HepG2 (cell line): ENCODE measurements at regions not wholly inside any gene's neighbourhood (a gene's known extent, or its start where the extent isn't known, plus 50 kb on each side); places are given as distances from the start of the nearest gene placed in this dataset.

Experiments
- ATAC-seq: fragments of 200-7000 bp; cut with Tn5 transposase; 3 replicates; pipeline ENCODE4 v1.9.1; 2020; ENCODE audit warnings: mild to moderate bottlenecking, moderate library complexity
- BruUV-seq: library from RNA; stranded (reverse); fragments of 400-500 nt; replicated peaks from 2 replicates; lab custom pipeline; 2021; lab: Mats Ljungman, UMichigan
- CTCF ChIA-PET: fragments of 300-600 bp; formaldehyde crosslinking; extraction: SDS; loops from one replicate; lab custom pipeline; 2021; ENCODE audit warnings: low total read pairs, inconsistent platforms, low intra/inter-chr PET ratio; lab: Yijun Ruan, JAX
- POLR2A ChIA-PET: fragments of 350-600 bp; sonication (Branson Sonifier 250); formaldehyde crosslinking; loops from one replicate; lab custom pipeline; 2020; ENCODE audit warnings: antibody characterized with exemption, inconsistent platforms; lab: Yijun Ruan, JAX
- DNase-seq: peaks from one replicate; pipeline ENCODE4 v3.0.0-alpha.2; 2015; ENCODE audit warnings: low spot score
- FAIRE-seq: peaks from 3 replicates; lab custom pipeline; 2011; peaks lifted over from hg19 to GRCh38; lab: Jason Lieb, UNC
- H2AFZ ChIP-seq: one replicate; pipeline ENCODE4 v1.6.1; 2011; ENCODE audit warnings: low read length, inconsistent platforms
- H3K27ac ChIP-seq: fragments of 300-600 bp; 3 replicates; pipeline ENCODE4 v1.8.0; 2011; ENCODE audit warnings: mixed run types, mild to moderate bottlenecking, mixed read lengths, low read length, inconsistent platforms; ENCODE audit not compliant: insufficient read depth; ENCODE audit errors: extremely low read length
- H3K27me3 ChIP-seq, 2 experiments: fragments of 200-600 bp in 1 of 2; 2 replicates in 1 of 2; 3 replicates in 1 of 2; pipeline versions ENCODE4 v1.6.0 to v1.8.0; 2011; ENCODE audit warnings: low read length in 2 of 2, mild to moderate bottlenecking in 2 of 2, moderate library complexity in 2 of 2, inconsistent platforms in 1 of 2; ENCODE audit not compliant: insufficient read depth in 2 of 2, control insufficient read depth in 1 of 2
- H3K36me3 ChIP-seq, 2 experiments: fragments of 200-600 bp in 1 of 2; replicated peaks in 1 of 2; 2 replicates in 1 of 2; 3 replicates in 1 of 2; pipeline versions ENCODE4 v1.5.1 to v1.8.0; 2011; ENCODE audit warnings: low read length in 2 of 2, inconsistent platforms in 1 of 2; ENCODE audit not compliant: insufficient read depth in 2 of 2, control insufficient read depth in 1 of 2
- H3K4me1 ChIP-seq: 2 replicates; pipeline ENCODE4 v1.5.1; 2012; ENCODE audit warnings: low read length, inconsistent platforms; ENCODE audit not compliant: insufficient read depth
- H3K4me2 ChIP-seq: 2 replicates; pipeline ENCODE4 v1.6.0; 2011; ENCODE audit warnings: low read depth, low read length, inconsistent platforms
- H3K4me3 ChIP-seq, 3 experiments: fragments of 200-600 bp in 1 of 3; sonication (generic), shearing (Covaris generic) in 1 of 3; replicated peaks in 1 of 3; 2 replicates each; pipeline ENCODE4 v1.5.1; 2011 to 2016; ENCODE audit warnings: low read length in 3 of 3, inconsistent platforms in 2 of 3, low read depth in 2 of 3, mild to moderate bottlenecking in 2 of 3, control low read depth in 1 of 3, mixed read lengths in 1 of 3; ENCODE audit not compliant: insufficient read depth in 1 of 3
- H3K79me2 ChIP-seq: one replicate; pipeline ENCODE4 v1.6.1; 2011; ENCODE audit warnings: low read length, inconsistent platforms; ENCODE audit not compliant: insufficient read depth
- H3K9ac ChIP-seq: 2 replicates; pipeline ENCODE4 v1.6.0; 2011; ENCODE audit warnings: mild to moderate bottlenecking, low read depth, low read length, inconsistent platforms; ENCODE audit not compliant: insufficient read depth
- H3K9me3 ChIP-seq: 2 replicates; pipeline ENCODE4 v1.5.1; 2012; ENCODE audit warnings: mild to moderate bottlenecking, low read length
- H4K20me1 ChIP-seq: 2 replicates; pipeline ENCODE4 v1.6.0; 2011; ENCODE audit warnings: inconsistent platforms, mild to moderate bottlenecking, low read length, moderate library complexity; ENCODE audit not compliant: insufficient read depth
- GATA4 ChIP-seq: sonication (generic); IDR thresholded peaks from 2 replicates; pipeline ENCODE4 v1.6.1; 2016; ENCODE audit warnings: antibody characterized with exemption, low read depth, borderline replicate concordance
- SMC3 ChIP-seq: IDR thresholded peaks from 2 replicates; pipeline ENCODE4 v1.6.1; 2011; ENCODE audit warnings: low read length, improper control_type of control experiment
- STAG1 ChIP-seq: sonication (generic); formaldehyde crosslinking; IDR thresholded peaks from 2 replicates; pipeline ENCODE4 v1.4.0; 2020; ENCODE audit warnings: missing genetic modification reagents
- ZNF253 ChIP-seq: sonication (generic); formaldehyde crosslinking; IDR thresholded peaks from 2 replicates; pipeline ENCODE4 v1.8.0; 2022; ENCODE audit warnings: mild to moderate bottlenecking, missing genetic modification reagents, borderline replicate concordance
- WGBS: methylation state at CpG from one replicate; pipeline ENCODE4 v1.1.6; 2017; ENCODE audit warnings: low lambda C conversion rate; 5-methylcytosine and 5-hydroxymethylcytosine counted together
- in situ Hi-C: cut with HindIII; loops from 2 replicates; pipeline ENCODE4 v1.10.0; 2017; ENCODE audit warnings: low pct_unique_long_range_greater_than_20kb; ENCODE audit not compliant: extremely low pct_ligation_motif_present
- intact Hi-C: fragments of 100-400 bp; cut with micrococcal nuclease; formaldehyde crosslinking; loops from one replicate; pipeline ENCODE4 v1.10.0; 2022; ENCODE audit not compliant: unreplicated experiment
- TF ChIP-seq, protein P1 (sequence below): sonication (generic); formaldehyde crosslinking; IDR thresholded peaks from 2 replicates; pipeline ENCODE4 v1.5.0; 2020; ENCODE audit warnings: mild to moderate bottlenecking, missing genetic modification reagents, moderate library complexity

DNA sequence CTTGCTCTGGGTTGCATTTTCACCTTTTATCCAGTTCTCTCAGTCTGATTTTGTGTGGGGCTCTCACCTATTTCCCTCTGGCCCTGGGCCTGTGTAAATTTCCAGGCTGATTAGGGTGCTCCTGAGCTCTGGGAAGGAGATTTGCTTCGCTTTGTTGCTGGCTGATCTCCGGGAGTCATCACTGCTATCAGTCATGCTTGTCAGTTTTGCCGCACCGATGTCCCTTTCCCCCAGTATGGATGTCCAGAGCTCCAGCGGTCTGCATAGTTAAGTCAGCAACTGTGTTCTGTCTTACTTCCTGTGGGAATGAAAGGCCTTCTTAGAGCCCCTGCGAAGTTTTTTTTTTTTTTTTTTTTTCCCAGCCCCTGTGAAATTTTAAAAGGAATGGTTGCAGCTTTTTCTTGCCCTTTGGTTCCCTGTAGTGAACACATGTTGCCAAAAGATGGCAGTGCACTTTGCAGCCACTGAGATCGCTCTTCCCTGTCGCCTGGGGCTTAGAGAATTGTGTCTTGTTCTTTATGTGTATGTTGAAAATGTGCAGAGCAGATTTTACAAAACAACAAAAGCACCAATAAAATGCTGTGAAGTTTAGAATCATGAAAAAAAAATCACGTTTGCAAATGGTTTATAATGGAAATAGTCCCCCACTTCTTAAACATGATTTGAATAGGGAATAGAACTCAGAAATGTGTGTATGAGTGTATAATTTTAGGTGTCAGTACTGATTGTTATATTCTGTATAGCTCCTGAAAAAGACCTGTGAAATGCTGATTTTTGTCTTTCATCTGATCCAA, 109.1 kb upstream of the SLC4A4 start:
- TF ChIP-seq STAG1 (CRISPR knock-in tag) (peak; percentile 61), GATA4 (no peak), ZNF253 (CRISPR knock-in tag) (no peak), SMC3 (peak; percentile 31; the same call in 1 of the 2 replicates)
- TF ChIP-seq, protein P1, sequence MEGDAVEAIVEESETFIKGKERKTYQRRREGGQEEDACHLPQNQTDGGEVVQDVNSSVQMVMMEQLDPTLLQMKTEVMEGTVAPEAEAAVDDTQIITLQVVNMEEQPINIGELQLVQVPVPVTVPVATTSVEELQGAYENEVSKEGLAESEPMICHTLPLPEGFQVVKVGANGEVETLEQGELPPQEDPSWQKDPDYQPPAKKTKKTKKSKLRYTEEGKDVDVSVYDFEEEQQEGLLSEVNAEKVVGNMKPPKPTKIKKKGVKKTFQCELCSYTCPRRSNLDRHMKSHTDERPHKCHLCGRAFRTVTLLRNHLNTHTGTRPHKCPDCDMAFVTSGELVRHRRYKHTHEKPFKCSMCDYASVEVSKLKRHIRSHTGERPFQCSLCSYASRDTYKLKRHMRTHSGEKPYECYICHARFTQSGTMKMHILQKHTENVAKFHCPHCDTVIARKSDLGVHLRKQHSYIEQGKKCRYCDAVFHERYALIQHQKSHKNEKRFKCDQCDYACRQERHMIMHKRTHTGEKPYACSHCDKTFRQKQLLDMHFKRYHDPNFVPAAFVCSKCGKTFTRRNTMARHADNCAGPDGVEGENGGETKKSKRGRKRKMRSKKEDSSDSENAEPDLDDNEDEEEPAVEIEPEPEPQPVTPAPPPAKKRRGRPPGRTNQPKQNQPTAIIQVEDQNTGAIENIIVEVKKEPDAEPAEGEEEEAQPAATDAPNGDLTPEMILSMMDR (CRISPR knock-in tag): peak; percentile 62
- ChIA-PET POLR2A (no interaction called here), CTCF (interaction anchor here (1.0 kb wide), 1 partner anchor 484 kb away, joined by 5 read pairs; no protein-coding TSS in a partner anchor)
- H3K4me1 ChIP-seq: no peaks in the 10 kb centered on the region
- H3K27ac ChIP-seq: no peak overlapping the region
- ATAC-seq: peak; percentile 83
- no peak overlapping the region for H3K4me3 ChIP-seq
- peaks cover 0 to 11% of the 10 kb centered on the region in 2 experiments; a peak in 4 of 5 replicates for H3K27me3 ChIP-seq
- WGBS: 17% methylated on average over 9 of the region's 9 CpGs
- peak; percentile 5 for DNase-seq
- FAIRE-seq: peak; percentile 67
- no peaks in the 10 kb centered on the region for H4K20me1 ChIP-seq
- H3K36me3 ChIP-seq: no peaks in the 10 kb centered on the region
- H2AFZ ChIP-seq: no peak overlapping the region
- no peaks in the 10 kb centered on the region for H3K79me2 ChIP-seq
- in situ Hi-C loops (loop anchor here (10.0 kb wide), 1 partner anchor 485 kb away; no protein-coding TSS in a partner anchor), intact Hi-C loops (loop anchor here (1.0 kb wide), 1 partner anchor 484 kb away; no protein-coding TSS in a partner anchor)
- H3K9me3 ChIP-seq: no peaks in the 10 kb centered on the region
- H3K4me2 ChIP-seq: no peak overlapping the region
- BruUV-seq: no TSS peak
- H3K9ac ChIP-seq: no peak overlapping the region
